Activated B cell treated with CpG ODN at 0.5 μM for 24 hours (primary cell): ENCODE measurements at regions not wholly inside any gene's neighbourhood (a gene's known extent, or its start where the extent isn't known, plus 50 kb on each side); places are given as distances from the start of the nearest gene placed in this dataset.

Experiments used
- ATAC-seq: fragments of 200-7000 bp; cut with Tn5 transposase; one replicate; pipeline ENCODE4 v1.10.0; 2021; ENCODE audit warnings: low read depth, mild to moderate bottlenecking, moderate library complexity
- CTCF ChIA-PET: fragments of 350-600 bp; sonication (Branson Sonifier 250); formaldehyde crosslinking; loops from one replicate; lab custom pipeline; 2021; ENCODE audit warnings: antibody characterized with exemption; lab: Charles Lee
- POLR2A ChIA-PET: fragments of 350-600 bp; sonication (Branson Sonifier 250); formaldehyde crosslinking; loops from one replicate; lab custom pipeline; 2021; ENCODE audit warnings: antibody characterized with exemption; lab: Charles Lee
- DNase-seq: peaks from one replicate; pipeline ENCODE4 v3.0.0; 2022
- H3K27ac Mint-ChIP-seq: one replicate; pipeline ENCODE4 v1.8.0; 2020; ENCODE audit warnings: mixed read lengths
- H3K27me3 Mint-ChIP-seq: one replicate; pipeline ENCODE4 v1.8.0; 2021; ENCODE audit warnings: mixed read lengths
- H3K36me3 Mint-ChIP-seq: one replicate; pipeline ENCODE4 v1.8.0; 2021; ENCODE audit warnings: low read depth, mixed read lengths
- H3K4me1 Mint-ChIP-seq: one replicate; pipeline ENCODE4 v1.8.0; 2021; ENCODE audit warnings: mixed read lengths
- H3K4me3 Mint-ChIP-seq: one replicate; pipeline ENCODE4 v1.8.0; 2020; ENCODE audit warnings: mild to moderate bottlenecking, mixed read lengths
- H3K9me3 Mint-ChIP-seq: one replicate; pipeline ENCODE4 v1.8.0; 2020; ENCODE audit warnings: mixed read lengths
- CTCF ChIP-seq: fragments of 200-600 bp; IDR thresholded peaks from one replicate; pipeline ENCODE4 v1.8.0; 2022; ENCODE audit warnings: antibody characterized with exemption, mild to moderate bottlenecking
- intact Hi-C: fragments of 100-400 bp; cut with micrococcal nuclease; formaldehyde crosslinking; loops from one replicate; pipeline ENCODE4 v1.15.1; 2024

GRCh38 chr3:80234706-80235105 lies 466.9 kb upstream of the ROBO1 start:
- no peak overlapping the region for H3K27ac Mint-ChIP-seq
- H3K27me3 Mint-ChIP-seq = no peaks in the 10 kb centered on the region
- peaks cover 5% of the 10 kb centered on the region for H3K9me3 Mint-ChIP-seq
- CTCF ChIA-PET = no interaction called here
- POLR2A ChIA-PET = no interaction called here
- H3K4me3 Mint-ChIP-seq = no peak overlapping the region
- H3K36me3 Mint-ChIP-seq = no peaks in the 10 kb centered on the region
- TF ChIP-seq CTCF = no peak
- ATAC-seq (no peak), DNase-seq (no peak)
- intact Hi-C loops = no loop called here
- no peaks in the 10 kb centered on the region for H3K4me1 Mint-ChIP-seq

- ChIA-PET CTCF (no interaction called here), POLR2A (no interaction called here)
- H3K27me3 Mint-ChIP-seq = no peaks in the 10 kb centered on the region
- H3K4me3 Mint-ChIP-seq = no peak overlapping the region
- no peak for TF ChIP-seq CTCF
- DNase-seq (no peak), ATAC-seq (no peak)
- peaks cover 9% of the 10 kb centered on the region for H3K9me3 Mint-ChIP-seq
- H3K36me3 Mint-ChIP-seq = no peaks in the 10 kb centered on the region
- H3K4me1 Mint-ChIP-seq = no peaks in the 10 kb centered on the region
- no peak overlapping the region for H3K27ac Mint-ChIP-seq
- intact Hi-C loops = no loop called here
Measured at GRCh38 chr3:80233576-80233975, 465.8 kb upstream of the ROBO1 start.

GRCh38 chr3:80232760-80233159 lies 465.0 kb upstream of the ROBO1 start:
- Mint-ChIP-seq H3K27ac (no peak overlapping the region), H3K4me1 (no peaks in the 10 kb centered on the region), H3K9me3 (peaks cover 9% of the 10 kb centered on the region), H3K4me3 (no peak overlapping the region), H3K27me3 (no peaks in the 10 kb centered on the region), H3K36me3 (no peaks in the 10 kb centered on the region)
- no peak for DNase-seq
- ChIA-PET CTCF (no interaction called here), POLR2A (no interaction called here)
- intact Hi-C loops = no loop called here
- no peak for TF ChIP-seq CTCF
- no peak for ATAC-seq

- DNase-seq (no peak), ATAC-seq (no peak)
- Mint-ChIP-seq H3K27me3 (no peaks in the 10 kb centered on the region), H3K9me3 (peaks cover 10% of the 10 kb centered on the region), H3K36me3 (no peaks in the 10 kb centered on the region), H3K4me3 (no peak overlapping the region), H3K27ac (no peak overlapping the region), H3K4me1 (no peaks in the 10 kb centered on the region)
- CTCF ChIA-PET = no interaction called here
- intact Hi-C loops = no loop called here
- POLR2A ChIA-PET = no interaction called here
- no peak for TF ChIP-seq CTCF
Measured at GRCh38 chr3:80230962-80231361, 463.2 kb upstream of the ROBO1 start.

- H3K36me3 Mint-ChIP-seq = no peaks in the 10 kb centered on the region
- DNase-seq (no peak), ATAC-seq (no peak)
- ChIA-PET POLR2A (no interaction called here), CTCF (no interaction called here)
- H3K27ac Mint-ChIP-seq = no peak overlapping the region
- H3K4me3 Mint-ChIP-seq = no peak overlapping the region
- H3K27me3 Mint-ChIP-seq = no peaks in the 10 kb centered on the region
- TF ChIP-seq CTCF = no peak
- no peaks in the 10 kb centered on the region for H3K4me1 Mint-ChIP-seq
- H3K9me3 Mint-ChIP-seq = peaks cover 7% of the 10 kb centered on the region
- intact Hi-C loops = no loop called here
Measured at GRCh38 chr3:80227216-80227615, 459.4 kb upstream of the ROBO1 start.
